ENCODE measurements at regions not wholly inside any gene's neighbourhood (a gene's known extent, or its start where the extent isn't known, plus 50 kb on each side); places are given as distances from the start of the nearest gene placed in this dataset.

DNA sequence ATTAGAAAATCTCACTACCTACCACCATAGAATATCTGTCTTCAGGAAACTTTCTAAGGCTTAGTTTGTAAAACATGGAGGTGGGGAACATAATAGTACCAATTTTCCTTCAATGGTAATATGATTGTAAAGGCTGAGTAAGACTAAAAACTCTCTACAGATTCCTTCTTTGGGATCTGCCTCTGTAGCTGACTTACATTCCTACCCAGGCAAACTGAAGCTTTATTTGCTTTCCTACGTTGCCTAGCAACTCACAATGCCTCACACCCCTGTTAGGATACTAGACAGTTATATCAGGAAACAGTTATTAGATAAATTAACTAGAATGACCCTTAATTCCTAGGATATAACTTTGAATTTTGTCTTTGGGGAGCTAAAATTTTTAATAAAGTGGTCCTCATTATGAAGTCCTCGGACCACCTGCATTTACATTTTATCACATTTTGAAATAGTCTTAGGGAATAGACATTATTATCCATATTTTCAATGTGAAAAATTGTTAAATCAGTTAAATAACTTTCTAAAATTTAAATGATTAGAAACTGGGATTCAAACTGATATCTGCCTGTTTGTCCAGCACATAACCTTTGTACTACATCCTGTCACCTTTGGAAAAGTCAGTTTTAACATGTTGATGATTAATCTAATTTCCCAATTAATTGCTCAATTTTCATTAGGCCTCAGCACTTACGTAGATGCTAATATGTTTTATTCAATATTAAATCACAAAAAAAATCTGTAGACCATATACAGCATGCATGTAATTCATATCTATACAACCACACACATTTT lies 591.4 kb downstream of the RNF144B start:
- no peak overlapping the region for H3K4me3 ChIP-seq (ENCODE audit: control insufficient read depth, low read depth, low read length)
- no peak for TF ChIP-seq CTCF (conservative IDR thresholded peaks at IDR 0.05; ENCODE audit: control insufficient read depth, insufficient read depth, low read depth, low read length)
- DNase-seq (ENCODE audit: low read depth) = no peak

DNA sequence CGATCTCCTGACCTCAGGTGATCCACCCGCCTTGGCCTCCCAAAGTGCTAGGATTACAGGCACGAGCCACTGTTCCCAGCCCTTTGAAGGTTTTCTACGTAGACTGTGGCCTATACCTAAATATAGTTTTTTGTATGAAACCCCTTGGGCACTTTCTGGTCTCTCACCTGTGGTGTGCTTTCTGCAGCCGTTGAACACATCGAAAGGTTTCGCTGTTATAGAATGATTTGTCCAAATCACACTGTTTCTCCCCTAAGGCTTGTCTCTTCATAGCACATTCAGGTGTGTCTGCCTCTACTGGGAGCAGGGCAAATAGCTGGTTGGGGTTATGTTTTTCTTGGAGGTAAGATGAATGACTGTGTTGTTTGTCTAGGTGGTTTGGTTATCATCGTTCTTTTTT lies 597.9 kb downstream of the RNF144B start:
- no peak for DNase-seq (ENCODE audit: low read depth)
- H3K4me3 ChIP-seq (ENCODE audit: control insufficient read depth, low read depth, low read length) = no peak overlapping the region
- no peak for TF ChIP-seq CTCF (conservative IDR thresholded peaks at IDR 0.05; ENCODE audit: control insufficient read depth, insufficient read depth, low read depth, low read length)

DNA sequence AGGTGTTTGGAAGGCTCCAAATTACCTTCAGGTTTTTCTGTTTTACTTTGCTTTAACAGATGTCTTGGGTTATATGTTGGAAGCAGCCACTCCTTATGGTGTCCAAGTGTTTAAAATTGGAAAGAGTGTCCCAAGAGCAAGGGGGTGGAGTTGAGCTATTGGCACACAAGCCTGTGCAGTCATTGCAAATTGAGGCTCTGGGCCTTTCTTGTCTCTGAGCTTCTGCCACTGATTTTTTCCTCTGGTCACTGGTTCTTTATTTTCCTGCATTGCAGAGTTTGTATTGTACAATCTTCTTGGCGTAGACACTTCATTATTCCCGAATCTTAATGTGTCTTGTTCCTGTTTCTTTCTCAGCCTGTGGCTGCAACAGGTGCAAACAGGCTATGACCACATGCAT lies 598.8 kb downstream of the RNF144B start:
- no peak for TF ChIP-seq CTCF (conservative IDR thresholded peaks at IDR 0.05; ENCODE audit: control insufficient read depth, insufficient read depth, low read depth, low read length)
- no peak overlapping the region for H3K4me3 ChIP-seq (ENCODE audit: control insufficient read depth, low read depth, low read length)
- DNase-seq (ENCODE audit: low read depth) = no peak

- DNase-seq (ENCODE audit: low read depth) = no peak
- H3K4me3 ChIP-seq (ENCODE audit: control insufficient read depth, low read depth, low read length) = no peak overlapping the region
- no peak for TF ChIP-seq CTCF (conservative IDR thresholded peaks at IDR 0.05; ENCODE audit: control insufficient read depth, insufficient read depth, low read depth, low read length)
These were observed 601.5 kb downstream of the RNF144B start for GRCh38 chr6:18988636-18989035.

- DNase-seq (ENCODE audit: low read depth) = peak; percentile 37
- TF ChIP-seq CTCF (conservative IDR thresholded peaks at IDR 0.05; ENCODE audit: control insufficient read depth, insufficient read depth, low read depth, low read length) = peak; percentile 46
- H3K4me3 ChIP-seq (ENCODE audit: control insufficient read depth, low read depth, low read length) = no peak overlapping the region
These were observed 603.2 kb downstream of the RNF144B start for GRCh38 chr6:18990059-18990978.

- DNase-seq (ENCODE audit: low read depth) = peak; percentile 56
- TF ChIP-seq CTCF (conservative IDR thresholded peaks at IDR 0.05; ENCODE audit: control insufficient read depth, insufficient read depth, low read depth, low read length) = peak; percentile 60
- H3K4me3 ChIP-seq (ENCODE audit: control insufficient read depth, low read depth, low read length) = no peak overlapping the region
These were observed 610.3 kb downstream of the RNF144B start for GRCh38 chr6:18997375-18997826.

Data from fibroblast of mammary gland (primary cell).